ENCODE measurements at regions not wholly inside any gene's neighbourhood (a gene's known extent, or its start where the extent isn't known, plus 50 kb on each side); places are given as distances from the start of the nearest gene placed in this dataset.
A peak's percentile ranks its signal among the peaks of the same experiment; 100 is the strongest.

GRCh38 chr9:17018540-17019196, 116.2 kb upstream of the CNTLN start:
- H3K4me3 ChIP-seq, result no peak overlapping the region
- H3K4me1 ChIP-seq, result peaks cover 0 to 26% (median 2%) of the 10 kb centered on the region in 4 donors
- intact Hi-C loops (cut with DNase I; ENCODE audit: low total_unique reads), result no loop called here
- H3K9me3 ChIP-seq, result no peaks in the 10 kb centered on the region
- DNase-seq, result no peak
- peak overlapping the region; percentile 80 to 84 for H3K27ac ChIP-seq
- TF ChIP-seq, protein P1, sequence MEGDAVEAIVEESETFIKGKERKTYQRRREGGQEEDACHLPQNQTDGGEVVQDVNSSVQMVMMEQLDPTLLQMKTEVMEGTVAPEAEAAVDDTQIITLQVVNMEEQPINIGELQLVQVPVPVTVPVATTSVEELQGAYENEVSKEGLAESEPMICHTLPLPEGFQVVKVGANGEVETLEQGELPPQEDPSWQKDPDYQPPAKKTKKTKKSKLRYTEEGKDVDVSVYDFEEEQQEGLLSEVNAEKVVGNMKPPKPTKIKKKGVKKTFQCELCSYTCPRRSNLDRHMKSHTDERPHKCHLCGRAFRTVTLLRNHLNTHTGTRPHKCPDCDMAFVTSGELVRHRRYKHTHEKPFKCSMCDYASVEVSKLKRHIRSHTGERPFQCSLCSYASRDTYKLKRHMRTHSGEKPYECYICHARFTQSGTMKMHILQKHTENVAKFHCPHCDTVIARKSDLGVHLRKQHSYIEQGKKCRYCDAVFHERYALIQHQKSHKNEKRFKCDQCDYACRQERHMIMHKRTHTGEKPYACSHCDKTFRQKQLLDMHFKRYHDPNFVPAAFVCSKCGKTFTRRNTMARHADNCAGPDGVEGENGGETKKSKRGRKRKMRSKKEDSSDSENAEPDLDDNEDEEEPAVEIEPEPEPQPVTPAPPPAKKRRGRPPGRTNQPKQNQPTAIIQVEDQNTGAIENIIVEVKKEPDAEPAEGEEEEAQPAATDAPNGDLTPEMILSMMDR (IDR thresholded peaks at IDR 0.05), result no peak
- no peaks in the 10 kb centered on the region for H3K36me3 ChIP-seq
- H3K27me3 ChIP-seq, result no peaks in the 10 kb centered on the region

DNA sequence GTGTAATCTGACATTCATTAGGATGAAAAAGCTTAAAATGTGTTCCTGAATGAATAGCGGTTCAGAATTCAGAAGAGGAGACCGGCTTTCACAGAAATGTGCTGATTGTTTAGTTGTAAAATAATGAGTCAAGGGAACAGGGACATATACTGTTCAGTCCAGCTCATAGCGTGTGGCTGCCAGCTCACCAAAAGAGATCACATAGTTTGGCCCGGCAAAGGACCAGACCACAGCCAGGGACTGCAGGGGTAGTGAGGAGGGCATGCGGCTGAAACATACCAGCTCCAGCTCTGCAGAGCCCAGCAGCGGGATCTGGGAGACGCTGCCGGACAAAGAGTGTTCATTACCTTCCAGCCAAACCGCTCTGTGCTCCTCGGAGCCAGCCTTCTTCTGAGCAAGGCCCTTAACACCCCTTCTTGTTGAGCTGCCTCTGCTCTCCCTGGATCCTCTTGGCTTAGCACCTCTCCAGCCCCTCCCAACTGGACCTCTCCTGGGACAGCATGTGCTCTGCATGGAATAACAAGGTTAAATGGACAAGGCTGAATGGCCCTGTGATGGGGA, 116.8 kb upstream of the CNTLN start:
- Histone ChIP-seq H3K4me3 (no peak overlapping the region), H3K4me1 (peaks cover 0 to 26% (median 2%) of the 10 kb centered on the region in 4 donors), H3K9me3 (no peaks in the 10 kb centered on the region), H3K27ac (peak overlapping the region; percentile 80 to 84), H3K36me3 (no peaks in the 10 kb centered on the region), H3K27me3 (no peaks in the 10 kb centered on the region)
- DNase-seq, result peak; percentile 92 to 95
- intact Hi-C loops (cut with DNase I; ENCODE audit: low total_unique reads), result no loop called here
- TF ChIP-seq, protein P1 (IDR thresholded peaks at IDR 0.05), result no peak

DNA sequence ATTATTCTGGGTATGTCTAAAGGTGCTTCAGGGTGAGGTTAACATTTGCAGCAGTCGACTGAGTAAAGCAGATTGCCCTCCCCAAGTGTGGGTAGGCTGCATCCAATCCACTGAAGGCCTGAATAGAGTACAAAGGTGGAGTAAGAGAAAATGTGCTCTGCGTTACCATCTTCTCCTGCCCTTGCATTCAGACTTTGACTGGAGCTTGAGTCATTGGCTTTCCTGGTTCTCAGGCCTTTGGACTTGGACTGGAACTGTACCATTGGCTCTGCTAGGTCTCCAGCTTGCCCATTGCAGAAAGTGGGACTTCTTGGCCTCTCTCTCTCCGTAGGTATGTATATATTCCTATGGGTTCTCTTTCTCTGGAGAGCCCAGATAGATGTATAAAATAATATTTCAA, 120.9 kb upstream of the CNTLN start:
- H3K9me3 ChIP-seq, result no peaks in the 10 kb centered on the region
- peaks cover 0 to 18% (median 2%) of the 10 kb centered on the region in 4 donors for H3K4me1 ChIP-seq
- DNase-seq, result no peak
- H3K27ac ChIP-seq, result no peak overlapping the region
- intact Hi-C loops (cut with DNase I; ENCODE audit: low total_unique reads), result no loop called here
- no peaks in the 10 kb centered on the region for H3K27me3 ChIP-seq
- TF ChIP-seq, protein P1 (IDR thresholded peaks at IDR 0.05), result no peak
- H3K4me3 ChIP-seq, result no peak overlapping the region
- H3K36me3 ChIP-seq, result no peaks in the 10 kb centered on the region

- H3K9me3 ChIP-seq, result no peaks in the 10 kb centered on the region
- H3K4me3 ChIP-seq, result no peak overlapping the region
- no peak overlapping the region for H3K27ac ChIP-seq
- no peaks in the 10 kb centered on the region for H3K36me3 ChIP-seq
- intact Hi-C loops (cut with DNase I; ENCODE audit: low total_unique reads), result no loop called here
- H3K27me3 ChIP-seq, result no peaks in the 10 kb centered on the region
- TF ChIP-seq, protein P1 (IDR thresholded peaks at IDR 0.05), result no peak
- DNase-seq, result no peak
- peaks cover 0 to 11% (median 0%) of the 10 kb centered on the region in 4 donors for H3K4me1 ChIP-seq
Observed at GRCh38 chr9:17013010-17013409, 121.8 kb upstream of the CNTLN start.

GRCh38 chr9:17011880-17012279, 123.0 kb upstream of the CNTLN start:
- Histone ChIP-seq H3K9me3 (no peaks in the 10 kb centered on the region), H3K4me3 (no peak overlapping the region), H3K36me3 (no peaks in the 10 kb centered on the region), H3K4me1 (no peaks in the 10 kb centered on the region), H3K27ac (no peak overlapping the region), H3K27me3 (no peaks in the 10 kb centered on the region)
- intact Hi-C loops (cut with DNase I; ENCODE audit: low total_unique reads), result no loop called here
- TF ChIP-seq, protein P1 (IDR thresholded peaks at IDR 0.05), result no peak
- no peak for DNase-seq
